Activated naive CD4-positive, alpha-beta T cell treated with anti-CD3 and anti-CD28 coated beads for 36 hours (primary cell): ENCODE measurements at regions not wholly inside any gene's neighbourhood (a gene's known extent, or its start where the extent isn't known, plus 50 kb on each side); places are given as distances from the start of the nearest gene placed in this dataset.
A peak's percentile ranks its signal among the peaks of the same experiment; 100 is the strongest.

Experiments
- CTCF ChIA-PET: fragments of 350-600 bp; sonication (Branson Sonifier 250); formaldehyde crosslinking; loops from one replicate; lab custom pipeline; 2021; ENCODE audit warnings: antibody characterized with exemption; lab: Charles Lee
- DNase-seq: peaks from one replicate; pipeline ENCODE4 v3.0.0-alpha.2; 2020
- H3K27ac Mint-ChIP-seq: one replicate; pipeline ENCODE4 v1.8.0; 2021; ENCODE audit warnings: mild to moderate bottlenecking, mixed read lengths
- H3K27me3 Mint-ChIP-seq: one replicate; pipeline ENCODE4 v1.8.0; 2021; ENCODE audit warnings: low read depth, mixed read lengths
- H3K36me3 Mint-ChIP-seq: one replicate; pipeline ENCODE4 v1.8.0; 2021; ENCODE audit warnings: low read depth, mixed read lengths
- H3K4me1 Mint-ChIP-seq: one replicate; pipeline ENCODE4 v1.8.0; 2021; ENCODE audit warnings: low read depth, mixed read lengths
- H3K4me3 Mint-ChIP-seq: one replicate; pipeline ENCODE4 v1.8.0; 2021; ENCODE audit warnings: mild to moderate bottlenecking, moderate library complexity, mixed read lengths
- H3K9me3 Mint-ChIP-seq: one replicate; pipeline ENCODE4 v1.8.0; 2021; ENCODE audit warnings: mixed read lengths
- intact Hi-C: fragments of 100-400 bp; cut with micrococcal nuclease; formaldehyde crosslinking; loops from one replicate; pipeline ENCODE4 v1.15.1; 2023

GRCh38 chr6:8789878-8790277 lies 354.5 kb upstream of the SLC35B3 start:
- Mint-ChIP-seq H3K27me3 (no peaks in the 10 kb centered on the region), H3K4me3 (no peak overlapping the region), H3K36me3 (no peaks in the 10 kb centered on the region), H3K9me3 (peaks cover 4% of the 10 kb centered on the region), H3K4me1 (no peaks in the 10 kb centered on the region), H3K27ac (no peak overlapping the region)
- DNase-seq: no peak
- CTCF ChIA-PET: interaction anchor here (1.0 kb wide), 1 partner anchor 18 kb away, joined by 3 read pairs; no protein-coding TSS in a partner anchor
- intact Hi-C loops: no loop called here

GRCh38 chr6:8785223-8785622 lies 349.9 kb upstream of the SLC35B3 start:
- Mint-ChIP-seq H3K27ac (no peak overlapping the region), H3K4me3 (no peak overlapping the region), H3K36me3 (no peaks in the 10 kb centered on the region), H3K27me3 (no peaks in the 10 kb centered on the region), H3K4me1 (no peaks in the 10 kb centered on the region), H3K9me3 (peaks cover 6% of the 10 kb centered on the region)
- CTCF ChIA-PET: no interaction called here
- DNase-seq: no peak
- intact Hi-C loops: no loop called here

GRCh38 chr6:8783191-8783590 lies 347.8 kb upstream of the SLC35B3 start:
- H3K36me3 Mint-ChIP-seq: no peaks in the 10 kb centered on the region
- H3K27ac Mint-ChIP-seq: no peak overlapping the region
- H3K27me3 Mint-ChIP-seq: peaks cover 2% of the 10 kb centered on the region
- CTCF ChIA-PET: no interaction called here
- peaks cover 6% of the 10 kb centered on the region for H3K9me3 Mint-ChIP-seq
- H3K4me3 Mint-ChIP-seq: no peak overlapping the region
- intact Hi-C loops: no loop called here
- DNase-seq: no peak
- H3K4me1 Mint-ChIP-seq: no peaks in the 10 kb centered on the region

GRCh38 chr6:8780653-8781052 lies 345.3 kb upstream of the SLC35B3 start:
- Mint-ChIP-seq H3K27me3 (peaks cover 2% of the 10 kb centered on the region), H3K4me1 (no peaks in the 10 kb centered on the region), H3K4me3 (no peak overlapping the region), H3K36me3 (no peaks in the 10 kb centered on the region), H3K27ac (no peak overlapping the region), H3K9me3 (peaks cover 7% of the 10 kb centered on the region)
- CTCF ChIA-PET: no interaction called here
- no peak for DNase-seq
- intact Hi-C loops: no loop called here

GRCh38 chr6:8764733-8765132 lies 329.4 kb upstream of the SLC35B3 start:
- no peaks in the 10 kb centered on the region for H3K36me3 Mint-ChIP-seq
- H3K27ac Mint-ChIP-seq: no peak overlapping the region
- H3K4me3 Mint-ChIP-seq: no peak overlapping the region
- H3K27me3 Mint-ChIP-seq: no peaks in the 10 kb centered on the region
- no peaks in the 10 kb centered on the region for H3K4me1 Mint-ChIP-seq
- CTCF ChIA-PET: no interaction called here
- intact Hi-C loops: no loop called here
- H3K9me3 Mint-ChIP-seq: peaks cover 2% of the 10 kb centered on the region
- DNase-seq: no peak

GRCh38 chr6:8760951-8761350 lies 325.6 kb upstream of the SLC35B3 start:
- CTCF ChIA-PET: no interaction called here
- DNase-seq: no peak
- Mint-ChIP-seq H3K27me3 (no peaks in the 10 kb centered on the region), H3K36me3 (no peaks in the 10 kb centered on the region), H3K4me3 (no peak overlapping the region), H3K9me3 (no peaks in the 10 kb centered on the region), H3K27ac (no peak overlapping the region), H3K4me1 (no peaks in the 10 kb centered on the region)
- intact Hi-C loops: no loop called here

GRCh38 chr6:8758412-8758811 lies 323.1 kb upstream of the SLC35B3 start:
- DNase-seq: no peak
- H3K27ac Mint-ChIP-seq: no peak overlapping the region
- H3K9me3 Mint-ChIP-seq: no peaks in the 10 kb centered on the region
- CTCF ChIA-PET: no interaction called here
- H3K27me3 Mint-ChIP-seq: no peaks in the 10 kb centered on the region
- H3K4me3 Mint-ChIP-seq: no peak overlapping the region
- intact Hi-C loops: no loop called here
- H3K4me1 Mint-ChIP-seq: no peaks in the 10 kb centered on the region
- H3K36me3 Mint-ChIP-seq: no peaks in the 10 kb centered on the region

- no peaks in the 10 kb centered on the region for H3K27me3 Mint-ChIP-seq
- H3K4me1 Mint-ChIP-seq: no peaks in the 10 kb centered on the region
- no peaks in the 10 kb centered on the region for H3K36me3 Mint-ChIP-seq
These were observed 315.3 kb upstream of the SLC35B3 start for GRCh38 chr6:8750627-8751026.

GRCh38 chr6:8749465-8749864 lies 314.1 kb upstream of the SLC35B3 start:
- Mint-ChIP-seq H3K36me3 (no peaks in the 10 kb centered on the region), H3K27ac (no peak overlapping the region), H3K4me1 (no peaks in the 10 kb centered on the region), H3K27me3 (no peaks in the 10 kb centered on the region), H3K4me3 (no peak overlapping the region), H3K9me3 (no peaks in the 10 kb centered on the region)
- no peak for DNase-seq
- intact Hi-C loops: no loop called here
- CTCF ChIA-PET: no interaction called here

More at GRCh38 chr6:8750627-8751026, 315.3 kb upstream of the SLC35B3 start:
- CTCF ChIA-PET: no interaction called here
- no peak for DNase-seq
- Mint-ChIP-seq H3K9me3 (no peaks in the 10 kb centered on the region), H3K4me3 (no peak overlapping the region), H3K27ac (no peak overlapping the region)
- intact Hi-C loops: no loop called here

- Mint-ChIP-seq H3K4me3 (peak overlapping the region; percentile 59), H3K27ac (no peak overlapping the region), H3K4me1 (peaks cover 11% of the 10 kb centered on the region), H3K9me3 (peaks cover 13% of the 10 kb centered on the region), H3K36me3 (no peaks in the 10 kb centered on the region), H3K27me3 (no peaks in the 10 kb centered on the region)
- intact Hi-C loops: no loop called here
- CTCF ChIA-PET: no interaction called here
- peak; percentile 5 for DNase-seq
These were observed 307.9 kb upstream of the SLC35B3 start for GRCh38 chr6:8743170-8743745.

GRCh38 chr6:8739454-8739853 lies 304.1 kb upstream of the SLC35B3 start:
- no peak overlapping the region for H3K27ac Mint-ChIP-seq
- H3K4me1 Mint-ChIP-seq: peaks cover 11% of the 10 kb centered on the region
- CTCF ChIA-PET: no interaction called here
- H3K27me3 Mint-ChIP-seq: no peaks in the 10 kb centered on the region
- DNase-seq: no peak
- peaks cover 13% of the 10 kb centered on the region for H3K9me3 Mint-ChIP-seq
- no peaks in the 10 kb centered on the region for H3K36me3 Mint-ChIP-seq
- intact Hi-C loops: no loop called here
- no peak overlapping the region for H3K4me3 Mint-ChIP-seq

- CTCF ChIA-PET: no interaction called here
- Mint-ChIP-seq H3K36me3 (no peaks in the 10 kb centered on the region), H3K27ac (no peak overlapping the region), H3K4me3 (no peak overlapping the region), H3K27me3 (peaks cover under 1% of the 10 kb centered on the region), H3K9me3 (peaks cover 13% of the 10 kb centered on the region), H3K4me1 (peaks cover 9% of the 10 kb centered on the region)
- DNase-seq: no peak
- intact Hi-C loops: no loop called here
These were observed 303.6 kb upstream of the SLC35B3 start for GRCh38 chr6:8738951-8739350.

GRCh38 chr6:8736156-8736895 lies 301.0 kb upstream of the SLC35B3 start:
- H3K4me3 Mint-ChIP-seq: no peak overlapping the region

More at GRCh38 chr6:8736156-8736895, 301.0 kb upstream of the SLC35B3 start:
- CTCF ChIA-PET: no interaction called here
- Mint-ChIP-seq H3K27me3 (peaks cover 3% of the 10 kb centered on the region), H3K4me1 (no peaks in the 10 kb centered on the region), H3K9me3 (peaks cover 8% of the 10 kb centered on the region), H3K27ac (no peak overlapping the region), H3K36me3 (no peaks in the 10 kb centered on the region)
- intact Hi-C loops: no loop called here
- no peak for DNase-seq
